ENCODE measurements at regions not wholly inside any gene's neighbourhood (a gene's known extent, or its start where the extent isn't known, plus 50 kb on each side); places are given as distances from the start of the nearest gene placed in this dataset.

DNA sequence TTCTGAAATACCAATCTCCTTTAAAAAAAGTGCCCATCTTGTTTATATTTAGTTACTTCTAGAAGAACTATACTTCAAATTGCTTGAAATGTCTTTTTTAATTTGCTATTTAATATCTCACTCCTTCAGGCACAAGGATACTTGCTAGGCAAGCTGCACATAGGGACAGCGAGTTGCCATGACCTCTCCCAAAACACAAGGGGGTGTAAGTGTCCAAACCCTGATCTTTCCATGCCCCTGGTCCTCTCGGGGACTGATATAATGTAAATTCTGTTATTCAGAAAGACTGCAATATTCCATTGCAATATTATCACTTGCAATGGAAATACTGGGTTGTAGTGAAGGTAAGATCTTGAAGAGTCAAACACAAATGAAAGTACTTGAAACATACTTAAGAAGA lies 480.4 kb downstream of the CETN3 start:
- TF ChIP-seq, protein P1, sequence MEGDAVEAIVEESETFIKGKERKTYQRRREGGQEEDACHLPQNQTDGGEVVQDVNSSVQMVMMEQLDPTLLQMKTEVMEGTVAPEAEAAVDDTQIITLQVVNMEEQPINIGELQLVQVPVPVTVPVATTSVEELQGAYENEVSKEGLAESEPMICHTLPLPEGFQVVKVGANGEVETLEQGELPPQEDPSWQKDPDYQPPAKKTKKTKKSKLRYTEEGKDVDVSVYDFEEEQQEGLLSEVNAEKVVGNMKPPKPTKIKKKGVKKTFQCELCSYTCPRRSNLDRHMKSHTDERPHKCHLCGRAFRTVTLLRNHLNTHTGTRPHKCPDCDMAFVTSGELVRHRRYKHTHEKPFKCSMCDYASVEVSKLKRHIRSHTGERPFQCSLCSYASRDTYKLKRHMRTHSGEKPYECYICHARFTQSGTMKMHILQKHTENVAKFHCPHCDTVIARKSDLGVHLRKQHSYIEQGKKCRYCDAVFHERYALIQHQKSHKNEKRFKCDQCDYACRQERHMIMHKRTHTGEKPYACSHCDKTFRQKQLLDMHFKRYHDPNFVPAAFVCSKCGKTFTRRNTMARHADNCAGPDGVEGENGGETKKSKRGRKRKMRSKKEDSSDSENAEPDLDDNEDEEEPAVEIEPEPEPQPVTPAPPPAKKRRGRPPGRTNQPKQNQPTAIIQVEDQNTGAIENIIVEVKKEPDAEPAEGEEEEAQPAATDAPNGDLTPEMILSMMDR (IDR thresholded peaks at IDR 0.05): no peak
- no peak for TF ChIP-seq POLR2AphosphoS5 (IDR thresholded peaks at IDR 0.05)
- TF ChIP-seq EP300 (IDR thresholded peaks at IDR 0.05): no peak
- TF ChIP-seq POLR2A (IDR thresholded peaks at IDR 0.05): no peak

All from stomach (tissue), 4 donors.